HEK293T (cell line): ENCODE measurements at regions not wholly inside any gene's neighbourhood (a gene's known extent, or its start where the extent isn't known, plus 50 kb on each side); places are given as distances from the start of the nearest gene placed in this dataset.

ENCODE experiments used
- BHLHE40 ChIP-seq: fragments of 450-650 bp; IDR thresholded peaks from 2 replicates; pipeline ENCODE4 v1.6.1; 2016; ENCODE audit warnings: mild to moderate bottlenecking, moderate library complexity, borderline replicate concordance
- CTBP1 ChIP-seq: fragments of 450-650 bp; IDR thresholded peaks from 2 replicates; pipeline ENCODE4 v1.6.1; 2016; ENCODE audit warnings: borderline replicate concordance
- ELF4 ChIP-seq: fragments of 450-650 bp; IDR thresholded peaks from 2 replicates; pipeline ENCODE4 v1.6.1; 2017; ENCODE audit warnings: antibody characterized with exemption
- FOXA1 ChIP-seq: fragments of 450-650 bp; IDR thresholded peaks from 2 replicates; pipeline ENCODE4 v1.6.1; 2016; ENCODE audit warnings: mild to moderate bottlenecking
- FOXK2 ChIP-seq: fragments of 450-650 bp; IDR thresholded peaks from 2 replicates; pipeline ENCODE4 v1.6.1; 2016; ENCODE audit warnings: mild to moderate bottlenecking
- FOXM1 ChIP-seq: fragments of 450-650 bp; IDR thresholded peaks from 2 replicates; pipeline ENCODE4 v1.6.1; 2017; ENCODE audit warnings: mild to moderate bottlenecking, borderline replicate concordance
- HDGF ChIP-seq: fragments of 450-650 bp; IDR thresholded peaks from 2 replicates; pipeline ENCODE4 v1.6.1; 2017; ENCODE audit warnings: antibody characterized with exemption, borderline replicate concordance
- L3MBTL2 ChIP-seq: fragments of 450-650 bp; conservative IDR thresholded peaks from 2 replicates; pipeline ENCODE4 v1.6.1; 2016; ENCODE audit warnings: mild to moderate bottlenecking
- SUZ12 ChIP-seq: fragments of 450-650 bp; IDR thresholded peaks from 2 replicates; pipeline ENCODE4 v1.6.1; 2016; ENCODE audit warnings: mild to moderate bottlenecking
- TARDBP ChIP-seq: fragments of 450-650 bp; IDR thresholded peaks from 2 replicates; pipeline ENCODE4 v1.6.1; 2016

DNA sequence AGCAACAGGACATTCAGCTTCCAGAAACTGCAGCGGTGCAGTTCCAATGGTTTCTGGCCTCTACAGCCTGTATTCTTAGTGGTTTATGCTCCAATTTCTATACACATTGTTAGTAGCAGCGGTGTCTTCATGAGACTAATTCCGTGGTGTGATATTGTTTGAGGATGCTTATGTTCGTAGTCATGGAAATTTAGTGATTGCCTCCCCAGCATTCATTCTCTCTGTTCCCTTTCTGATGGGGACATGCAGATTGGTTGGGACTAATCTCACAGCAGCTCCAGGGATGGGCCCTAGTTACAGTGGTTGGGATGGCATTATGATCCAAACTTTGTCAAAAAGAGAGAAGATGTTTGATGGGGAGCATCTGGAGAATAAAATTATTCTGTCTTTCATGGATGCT lies 208.6 kb downstream of the CD47 start:
- TF ChIP-seq FOXK2 (no peak), TARDBP (no peak), FOXA1 (no peak), FOXM1 (no peak), BHLHE40 (no peak), SUZ12 (no peak), CTBP1 (no peak), ELF4 (no peak), L3MBTL2 (no peak), HDGF (no peak)
